Suprapubic skin (tissue), 4 donors: ENCODE measurements at regions not wholly inside any gene's neighbourhood (a gene's known extent, or its start where the extent isn't known, plus 50 kb on each side); places are given as distances from the start of the nearest gene placed in this dataset.

ENCODE experiments used
- DNase-seq, 2 donors: peaks; one replicate each; pipeline ENCODE4 v3.0.0-alpha.2; 2019; ENCODE audit warnings: low spot score in 2 of 2
- H3K27ac ChIP-seq: fragments of 200-600 bp; sonication (generic); one replicate; pipeline ENCODE4 v1.5.1; 2019
- H3K27me3 ChIP-seq: fragments of 200-600 bp; sonication (generic); one replicate; pipeline ENCODE4 v1.5.1; 2019
- H3K36me3 ChIP-seq: fragments of 200-600 bp; sonication (generic); one replicate; pipeline ENCODE4 v1.5.1; 2019
- H3K4me1 ChIP-seq: fragments of 200-600 bp; sonication (generic); one replicate; pipeline ENCODE4 v1.5.1; 2019
- H3K4me3 ChIP-seq: fragments of 200-600 bp; sonication (generic); one replicate; pipeline ENCODE4 v1.5.1; 2019; ENCODE audit warnings: mild to moderate bottlenecking
- H3K9me3 ChIP-seq: fragments of 200-600 bp; sonication (generic); one replicate; pipeline ENCODE4 v1.5.1; 2019
- CTCF ChIP-seq, 2 donors: fragments of 200-600 bp in 1 of 2; fragments of 450-650 bp in 1 of 2; sonication (generic) in 1 of 2; IDR thresholded peaks; one replicate each; pipeline ENCODE4 v1.5.1; 2016 to 2019; ENCODE audit warnings: antibody characterized with exemption in 2 of 2, mild to moderate bottlenecking in 1 of 2, moderate library complexity in 1 of 2
- EP300 ChIP-seq: sonication (generic); formaldehyde crosslinking; IDR thresholded peaks from one replicate; pipeline ENCODE4 v1.6.1; 2017; ENCODE audit warnings: antibody characterized with exemption
- POLR2A ChIP-seq, 2 donors: fragments of 450-650 bp; IDR thresholded peaks; one replicate each; pipeline ENCODE4 v1.6.1; 2017; ENCODE audit warnings: antibody characterized with exemption in 2 of 2, mild to moderate bottlenecking in 2 of 2, moderate library complexity in 2 of 2
- POLR2AphosphoS5 ChIP-seq, 3 donors: sonication (generic); formaldehyde crosslinking; IDR thresholded peaks; one replicate each; pipeline ENCODE4 v1.6.1; 2017; ENCODE audit warnings: antibody characterized with exemption in 3 of 3
- WGBS: methylation state at CpG from one replicate; pipeline ENCODE4 v1.1.5; 2018; 5-methylcytosine and 5-hydroxymethylcytosine counted together

- no peaks in the 10 kb centered on the region for H3K4me1 ChIP-seq
- no peaks in the 10 kb centered on the region for H3K27me3 ChIP-seq
- no peaks in the 10 kb centered on the region for H3K9me3 ChIP-seq
- no peak for DNase-seq
- H3K4me3 ChIP-seq = no peak overlapping the region
- TF ChIP-seq POLR2AphosphoS5 (IDR thresholded peaks at IDR 0.05) = no peak
- TF ChIP-seq CTCF (IDR thresholded peaks at IDR 0.05) = no peak
- TF ChIP-seq EP300 = no peak
- no peak for TF ChIP-seq POLR2A (IDR thresholded peaks at IDR 0.05)
- no peaks in the 10 kb centered on the region for H3K36me3 ChIP-seq
- no peak overlapping the region for H3K27ac ChIP-seq
- 63% methylated on average over 4 of the region's 4 CpGs for WGBS
Measured at GRCh38 chr14:26702721-26703230, 104.9 kb upstream of the NOVA1 start.

- no peak for DNase-seq
- no peaks in the 10 kb centered on the region for H3K9me3 ChIP-seq
- no peaks in the 10 kb centered on the region for H3K36me3 ChIP-seq
- 75% methylated on average over 2 of the region's 2 CpGs for WGBS
- TF ChIP-seq POLR2A (IDR thresholded peaks at IDR 0.05) = no peak
- TF ChIP-seq POLR2AphosphoS5 (IDR thresholded peaks at IDR 0.05) = no peak
- no peak for TF ChIP-seq CTCF (IDR thresholded peaks at IDR 0.05)
- TF ChIP-seq EP300 = no peak
- no peak overlapping the region for H3K4me3 ChIP-seq
- no peaks in the 10 kb centered on the region for H3K4me1 ChIP-seq
- H3K27ac ChIP-seq = no peak overlapping the region
- H3K27me3 ChIP-seq = no peaks in the 10 kb centered on the region
Measured at GRCh38 chr14:26703686-26704366, 106.0 kb upstream of the NOVA1 start.

- TF ChIP-seq POLR2A (IDR thresholded peaks at IDR 0.05) (no peak), EP300 (no peak), CTCF (IDR thresholded peaks at IDR 0.05) (no peak), POLR2AphosphoS5 (IDR thresholded peaks at IDR 0.05) (no peak)
- Histone ChIP-seq H3K27me3 (no peaks in the 10 kb centered on the region), H3K9me3 (no peaks in the 10 kb centered on the region), H3K4me3 (no peak overlapping the region), H3K4me1 (no peaks in the 10 kb centered on the region), H3K27ac (no peak overlapping the region), H3K36me3 (no peaks in the 10 kb centered on the region)
- no peak for DNase-seq
- 70% methylated on average over 3 of the region's 3 CpGs for WGBS
Measured at GRCh38 chr14:26707234-26707633, 109.4 kb upstream of the NOVA1 start.

GRCh38 chr14:26709019-26709418 is 111.2 kb upstream of the NOVA1 start:
- no peaks in the 10 kb centered on the region for H3K9me3 ChIP-seq
- DNase-seq = no peak
- H3K27me3 ChIP-seq = no peaks in the 10 kb centered on the region
- H3K36me3 ChIP-seq = no peaks in the 10 kb centered on the region
- H3K4me1 ChIP-seq = no peaks in the 10 kb centered on the region
- H3K4me3 ChIP-seq = no peak overlapping the region
- no peak overlapping the region for H3K27ac ChIP-seq
- TF ChIP-seq EP300 (no peak), CTCF (IDR thresholded peaks at IDR 0.05) (no peak), POLR2A (IDR thresholded peaks at IDR 0.05) (no peak), POLR2AphosphoS5 (IDR thresholded peaks at IDR 0.05) (no peak)

GRCh38 chr14:26719514-26719913 is 121.7 kb upstream of the NOVA1 start:
- Histone ChIP-seq H3K27me3 (no peaks in the 10 kb centered on the region), H3K4me3 (no peak overlapping the region), H3K4me1 (no peaks in the 10 kb centered on the region), H3K27ac (no peak overlapping the region), H3K36me3 (no peaks in the 10 kb centered on the region), H3K9me3 (no peaks in the 10 kb centered on the region)
- TF ChIP-seq POLR2A (IDR thresholded peaks at IDR 0.05) (no peak), CTCF (IDR thresholded peaks at IDR 0.05) (no peak), POLR2AphosphoS5 (IDR thresholded peaks at IDR 0.05) (no peak), EP300 (no peak)
- no peak for DNase-seq
- WGBS = 98% methylated on average over 3 of the region's 3 CpGs
